PC-3 (cell line): ENCODE measurements at regions not wholly inside any gene's neighbourhood (a gene's known extent, or its start where the extent isn't known, plus 50 kb on each side); places are given as distances from the start of the nearest gene placed in this dataset.

Experiments
- CTCF ChIP-seq: fragments of 300-600 bp; sonication (generic); conservative IDR thresholded peaks from 2 replicates; pipeline ENCODE4 v1.5.1; 2017; ENCODE audit warnings: antibody characterized with exemption, low read depth, mild to moderate bottlenecking, low read length
- EZH2 ChIP-seq: fragments of 300-600 bp; sonication (generic); IDR thresholded peaks from one replicate; pipeline ENCODE4 v1.6.1; 2017; ENCODE audit warnings: antibody characterized with exemption, mild to moderate bottlenecking, low read length; ENCODE audit not compliant: unreplicated experiment

- no peak for TF ChIP-seq CTCF
- no peak for TF ChIP-seq EZH2
These were observed 411.0 kb upstream of the TGFBR2 start for GRCh38 chr3:30195352-30195751.
